NCI-H146 treated with DMSO at 0.1 percent for 48 hours (cell line): ENCODE measurements at regions not wholly inside any gene's neighbourhood (a gene's known extent, or its start where the extent isn't known, plus 50 kb on each side); places are given as distances from the start of the nearest gene placed in this dataset.

ENCODE experiments used
- DNase-seq: peaks from one replicate; lab custom pipeline; 2025; ENCODE audit not compliant: unreplicated experiment; lab: John Stamatoyannopoulos, UW

GRCh38 chr1:219404629-219405028 lies 208.3 kb downstream of the ZC3H11B start:
- DNase-seq, result no peak

GRCh38 chr1:219402925-219403324 lies 210.0 kb downstream of the ZC3H11B start:
- DNase-seq, result no peak

GRCh38 chr1:219401724-219402625 lies 210.9 kb downstream of the ZC3H11B start:
- no peak for DNase-seq

GRCh38 chr1:219399446-219399845 lies 213.5 kb downstream of the ZC3H11B start:
- DNase-seq, result no peak

GRCh38 chr1:219398815-219399396 lies 214.0 kb downstream of the ZC3H11B start:
- no peak for DNase-seq

GRCh38 chr1:219397511-219397910 lies 215.4 kb downstream of the ZC3H11B start:
- DNase-seq, result no peak

GRCh38 chr1:219391297-219391696 lies 217.6 kb downstream of the LYPLAL1 start:
- no peak for DNase-seq

- peak; percentile 98 for DNase-seq
These were observed 213.5 kb downstream of the LYPLAL1 start for GRCh38 chr1:219387211-219387610.

- peak; percentile 70 for DNase-seq
These were observed 212.2 kb downstream of the LYPLAL1 start for GRCh38 chr1:219385787-219386427.

- DNase-seq, result no peak
These were observed 209.6 kb downstream of the LYPLAL1 start for GRCh38 chr1:219383281-219383680.

GRCh38 chr1:219381396-219381795 lies 207.7 kb downstream of the LYPLAL1 start:
- DNase-seq, result no peak

- no peak for DNase-seq
These were observed 206.8 kb downstream of the LYPLAL1 start for GRCh38 chr1:219380463-219380862.

GRCh38 chr1:219379691-219380090 lies 206.0 kb downstream of the LYPLAL1 start:
- DNase-seq, result no peak

GRCh38 chr1:219374636-219375035 lies 201.0 kb downstream of the LYPLAL1 start:
- DNase-seq, result no peak

GRCh38 chr1:219374046-219374566 lies 200.4 kb downstream of the LYPLAL1 start:
- DNase-seq, result no peak

- no peak for DNase-seq
These were observed 199.9 kb downstream of the LYPLAL1 start for GRCh38 chr1:219373616-219373935.

GRCh38 chr1:219372916-219373615 lies 199.4 kb downstream of the LYPLAL1 start:
- DNase-seq, result no peak

GRCh38 chr1:219371471-219371870 lies 197.8 kb downstream of the LYPLAL1 start:
- no peak for DNase-seq

GRCh38 chr1:219367496-219367895 lies 193.8 kb downstream of the LYPLAL1 start:
- no peak for DNase-seq

GRCh38 chr1:219365451-219365850 lies 191.8 kb downstream of the LYPLAL1 start:
- no peak for DNase-seq

- DNase-seq, result no peak
These were observed 189.0 kb downstream of the LYPLAL1 start for GRCh38 chr1:219362702-219363101.
